Activated T-helper 2 cell treated with anti-CD3 and anti-CD28 coated beads, Interferon-gamma antibody, Interleukin-2, Interleukin-4, amounts not matched to agents 10 μg/mL and 5 μg/mL and 100 μg/mL, durations not matched to agents 14 hours and 24 hours and 36 hours (primary cell): ENCODE measurements at regions not wholly inside any gene's neighbourhood (a gene's known extent, or its start where the extent isn't known, plus 50 kb on each side); places are given as distances from the start of the nearest gene placed in this dataset.
"Not testable (repeated sequence)": the region's sequence is repeated elsewhere in the genome, so short reads cannot be mapped to it uniquely, and the experiment has no call there.

ENCODE experiments used
- DNase-seq: peaks from one replicate; pipeline ENCODE4 v3.0.0; 2021; ENCODE audit warnings: low spot score
- H3K27ac Mint-ChIP-seq: one replicate; pipeline ENCODE4 v1.8.0; 2021; ENCODE audit warnings: mixed read lengths
- H3K27me3 Mint-ChIP-seq: one replicate; pipeline ENCODE4 v1.8.0; 2021; ENCODE audit warnings: low read depth, mixed read lengths
- H3K36me3 Mint-ChIP-seq: one replicate; pipeline ENCODE4 v1.8.0; 2021; ENCODE audit warnings: low read depth, mixed read lengths
- H3K4me1 Mint-ChIP-seq: one replicate; pipeline ENCODE4 v1.8.0; 2021; ENCODE audit warnings: low read depth, mixed read lengths
- H3K4me3 Mint-ChIP-seq: one replicate; pipeline ENCODE4 v1.8.0; 2021; ENCODE audit warnings: low read depth, mild to moderate bottlenecking, moderate library complexity, mixed read lengths
- H3K9me3 Mint-ChIP-seq: one replicate; pipeline ENCODE4 v1.8.0; 2021; ENCODE audit warnings: mixed read lengths
- intact Hi-C: fragments of 100-400 bp; cut with micrococcal nuclease; formaldehyde crosslinking; loops from one replicate; pipeline ENCODE4 v1.15.1; 2023

DNA sequence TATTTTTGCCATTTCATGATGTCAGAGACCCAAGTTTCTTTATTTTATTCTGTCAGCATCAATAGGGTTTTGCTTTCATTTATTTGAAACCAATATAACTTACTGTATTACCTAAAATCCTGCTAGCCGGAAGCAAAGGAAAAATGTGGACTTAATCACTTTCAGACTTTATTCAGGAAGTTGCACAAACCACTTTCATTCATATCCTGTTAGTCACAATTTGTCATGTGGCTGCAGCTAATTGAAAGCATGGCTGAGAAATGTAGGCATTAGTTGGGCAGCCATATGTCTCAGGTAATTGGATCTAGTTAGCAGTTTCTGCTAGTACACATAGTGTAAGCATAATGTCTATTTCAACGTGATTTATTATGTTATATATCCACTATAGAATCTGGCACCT, 462.3 kb upstream of the SGO1 start:
- DNase-seq, result no peak
- H3K36me3 Mint-ChIP-seq, result no peaks in the 10 kb centered on the region
- H3K27me3 Mint-ChIP-seq, result no peaks in the 10 kb centered on the region
- H3K9me3 Mint-ChIP-seq, result peaks cover 14% of the 10 kb centered on the region
- intact Hi-C loops, result no loop called here
- H3K4me3 Mint-ChIP-seq, result no peak overlapping the region
- H3K4me1 Mint-ChIP-seq, result no peaks in the 10 kb centered on the region
- no peak overlapping the region for H3K27ac Mint-ChIP-seq

DNA sequence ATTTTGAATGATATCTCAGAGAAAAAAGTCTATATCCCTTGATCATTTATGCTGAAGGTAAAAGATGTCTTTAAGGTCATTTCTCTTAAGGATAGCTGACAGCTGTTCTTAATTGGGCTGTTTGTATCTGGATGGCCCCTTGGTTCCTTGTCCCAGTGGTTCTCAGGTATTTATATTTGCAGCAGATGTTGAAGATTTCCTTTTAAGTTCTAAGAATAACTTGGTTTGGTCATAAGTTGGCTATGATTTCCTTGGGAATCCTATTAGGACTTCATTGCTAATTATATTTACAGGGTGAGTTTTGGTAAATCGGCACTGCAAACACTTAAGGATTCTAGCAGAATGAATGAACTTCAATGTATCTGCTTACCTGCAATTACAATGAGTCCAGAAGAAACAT, 460.4 kb upstream of the SGO1 start:
- no peaks in the 10 kb centered on the region for H3K4me1 Mint-ChIP-seq
- intact Hi-C loops, result no loop called here
- no peak for DNase-seq
- H3K27ac Mint-ChIP-seq, result no peak overlapping the region
- H3K27me3 Mint-ChIP-seq, result no peaks in the 10 kb centered on the region
- H3K36me3 Mint-ChIP-seq, result no peaks in the 10 kb centered on the region
- no peak overlapping the region for H3K4me3 Mint-ChIP-seq
- H3K9me3 Mint-ChIP-seq, result peaks cover 14% of the 10 kb centered on the region

DNA sequence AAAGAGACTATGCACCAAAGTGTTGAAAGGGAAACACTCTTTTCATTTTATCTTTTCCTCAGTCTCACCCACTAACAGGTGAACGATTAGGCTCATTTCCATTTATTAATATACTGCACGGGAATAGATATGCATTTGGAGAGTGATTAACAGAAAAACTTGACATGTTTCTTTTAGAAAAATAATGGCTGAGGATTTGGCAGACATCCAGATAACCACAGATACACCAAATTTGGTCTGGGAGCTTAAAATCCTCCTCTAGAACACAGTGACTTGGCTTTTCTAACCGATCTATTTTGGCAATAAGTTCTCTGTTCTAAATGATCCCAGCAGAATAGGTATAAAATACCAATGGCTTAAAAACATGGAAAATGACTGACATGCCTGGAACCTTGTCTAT, 459.3 kb upstream of the SGO1 start:
- no peak for DNase-seq
- no peaks in the 10 kb centered on the region for H3K27me3 Mint-ChIP-seq
- no peak overlapping the region for H3K4me3 Mint-ChIP-seq
- H3K4me1 Mint-ChIP-seq, result no peaks in the 10 kb centered on the region
- H3K27ac Mint-ChIP-seq, result no peak overlapping the region
- peaks cover 12% of the 10 kb centered on the region for H3K9me3 Mint-ChIP-seq
- intact Hi-C loops, result no loop called here
- H3K36me3 Mint-ChIP-seq, result no peaks in the 10 kb centered on the region

DNA sequence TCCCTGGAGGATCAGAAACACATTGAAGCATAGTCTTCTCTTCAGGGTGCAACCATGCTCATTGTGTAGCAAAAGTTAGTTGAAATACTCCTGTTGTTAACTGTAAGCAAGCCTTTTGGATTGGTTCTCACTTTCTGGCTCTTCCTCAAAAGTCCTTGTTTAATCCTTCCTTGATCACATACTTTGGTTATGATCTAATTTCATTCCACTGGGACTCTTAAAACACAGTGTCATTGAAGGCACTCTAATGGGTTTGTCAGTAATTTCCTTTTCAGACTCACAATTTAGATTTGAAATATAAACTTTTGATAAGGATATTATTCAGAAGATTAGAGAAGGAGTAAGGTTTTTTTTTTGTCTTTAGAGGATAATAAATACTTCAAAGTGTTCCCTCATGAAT, 451.7 kb upstream of the SGO1 start:
- H3K4me3 Mint-ChIP-seq, result no peak overlapping the region
- no peaks in the 10 kb centered on the region for H3K4me1 Mint-ChIP-seq
- intact Hi-C loops, result no loop called here
- H3K36me3 Mint-ChIP-seq, result no peaks in the 10 kb centered on the region
- H3K27me3 Mint-ChIP-seq, result no peaks in the 10 kb centered on the region
- H3K9me3 Mint-ChIP-seq, result no peaks in the 10 kb centered on the region
- no peak overlapping the region for H3K27ac Mint-ChIP-seq
- no peak for DNase-seq

DNA sequence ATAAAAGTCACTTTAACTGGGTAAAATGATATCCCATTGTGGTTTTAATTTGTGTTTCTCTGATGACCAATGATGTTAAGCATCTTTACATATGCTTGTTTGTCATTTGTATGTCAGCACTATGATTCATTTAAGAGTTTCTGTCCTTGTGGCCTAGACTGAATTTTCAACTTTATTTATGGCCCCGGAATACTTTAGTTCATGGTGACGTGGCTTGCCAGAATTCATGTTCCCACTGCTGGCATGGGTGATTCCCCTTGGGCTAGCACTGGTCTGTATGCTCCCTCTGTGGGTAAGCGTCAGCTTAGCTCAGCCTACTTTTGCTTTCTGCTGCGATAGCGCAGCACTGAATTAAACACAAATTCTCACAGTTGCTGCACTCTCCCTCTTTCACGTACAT, 436.3 kb upstream of the SGO1 start:
- no peak for DNase-seq
- intact Hi-C loops, result no loop called here
- H3K27ac Mint-ChIP-seq, result no peak overlapping the region
- H3K27me3 Mint-ChIP-seq, result no peaks in the 10 kb centered on the region
- no peaks in the 10 kb centered on the region for H3K4me1 Mint-ChIP-seq
- no peaks in the 10 kb centered on the region for H3K36me3 Mint-ChIP-seq
- peaks cover 35% of the 10 kb centered on the region for H3K9me3 Mint-ChIP-seq
- no peak overlapping the region for H3K4me3 Mint-ChIP-seq

DNA sequence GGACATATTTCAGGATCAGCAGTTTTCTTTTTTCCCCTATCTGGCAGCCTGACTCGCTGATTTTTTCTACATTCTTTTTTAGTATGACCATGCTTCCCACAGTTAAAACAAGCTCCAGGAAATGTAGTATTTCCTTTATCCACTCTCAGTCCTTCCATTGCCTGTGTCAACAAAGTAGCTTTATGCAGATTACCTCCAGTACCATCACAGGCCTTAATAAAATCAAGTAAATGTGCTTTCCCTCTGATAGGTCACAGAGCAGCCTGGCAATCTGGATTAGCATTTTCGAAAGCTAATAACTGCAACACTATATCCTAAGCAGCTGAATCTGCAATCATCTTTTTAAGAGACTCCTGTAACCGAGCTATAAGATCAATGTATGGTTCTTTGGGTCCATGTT, 432.6 kb upstream of the SGO1 start:
- H3K27ac Mint-ChIP-seq, H3K4me3 Mint-ChIP-seq, H3K36me3 Mint-ChIP-seq, H3K4me1 Mint-ChIP-seq, intact Hi-C loops, DNase-seq, H3K27me3 Mint-ChIP-seq: not testable (repeated sequence)
- peaks cover 30% of the 10 kb centered on the region for H3K9me3 Mint-ChIP-seq

DNA sequence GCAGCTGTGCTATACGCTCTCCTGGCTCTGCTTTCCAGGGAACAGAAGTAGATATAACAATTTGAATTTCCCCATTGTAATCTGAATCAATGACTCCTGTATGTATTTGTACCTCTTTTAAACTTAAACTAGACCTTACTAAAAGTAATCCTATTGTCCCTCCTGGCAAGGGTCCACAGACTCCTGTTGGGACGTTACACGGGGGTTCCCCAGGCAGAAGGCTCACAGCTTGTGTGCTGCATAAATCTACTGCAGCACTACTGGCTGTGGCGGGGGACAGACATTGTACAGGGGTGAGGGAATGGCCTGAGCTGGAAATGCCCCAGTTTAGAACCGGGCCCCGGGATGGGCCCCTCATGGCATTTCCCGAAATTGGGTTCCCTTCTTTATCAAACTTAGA, 432.2 kb upstream of the SGO1 start:
- H3K36me3 Mint-ChIP-seq, H3K4me1 Mint-ChIP-seq, DNase-seq, H3K27ac Mint-ChIP-seq, intact Hi-C loops, H3K27me3 Mint-ChIP-seq, H3K4me3 Mint-ChIP-seq: not testable (repeated sequence)
- peaks cover 31% of the 10 kb centered on the region for H3K9me3 Mint-ChIP-seq

DNA sequence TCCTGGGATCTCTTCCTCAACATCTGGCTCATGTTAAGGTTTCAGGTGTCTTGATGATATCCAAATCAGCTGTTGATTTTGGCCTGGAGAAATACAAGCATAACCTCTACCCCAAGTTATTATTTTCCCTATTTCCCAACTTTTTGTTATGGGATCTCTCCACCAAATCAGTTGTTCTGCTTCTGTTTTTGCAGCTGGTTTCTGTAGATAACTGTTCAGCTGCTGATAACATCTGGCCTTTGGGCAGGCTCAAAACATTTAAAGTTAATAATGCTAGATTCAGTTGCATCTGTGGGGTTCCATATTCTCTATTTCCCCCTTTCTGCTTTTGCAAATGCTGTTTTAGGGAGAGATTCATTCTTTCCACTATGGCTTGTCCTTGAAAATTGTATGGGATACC, 430.0 kb upstream of the SGO1 start:
- intact Hi-C loops, H3K4me1 Mint-ChIP-seq: not testable (repeated sequence)

DNA sequence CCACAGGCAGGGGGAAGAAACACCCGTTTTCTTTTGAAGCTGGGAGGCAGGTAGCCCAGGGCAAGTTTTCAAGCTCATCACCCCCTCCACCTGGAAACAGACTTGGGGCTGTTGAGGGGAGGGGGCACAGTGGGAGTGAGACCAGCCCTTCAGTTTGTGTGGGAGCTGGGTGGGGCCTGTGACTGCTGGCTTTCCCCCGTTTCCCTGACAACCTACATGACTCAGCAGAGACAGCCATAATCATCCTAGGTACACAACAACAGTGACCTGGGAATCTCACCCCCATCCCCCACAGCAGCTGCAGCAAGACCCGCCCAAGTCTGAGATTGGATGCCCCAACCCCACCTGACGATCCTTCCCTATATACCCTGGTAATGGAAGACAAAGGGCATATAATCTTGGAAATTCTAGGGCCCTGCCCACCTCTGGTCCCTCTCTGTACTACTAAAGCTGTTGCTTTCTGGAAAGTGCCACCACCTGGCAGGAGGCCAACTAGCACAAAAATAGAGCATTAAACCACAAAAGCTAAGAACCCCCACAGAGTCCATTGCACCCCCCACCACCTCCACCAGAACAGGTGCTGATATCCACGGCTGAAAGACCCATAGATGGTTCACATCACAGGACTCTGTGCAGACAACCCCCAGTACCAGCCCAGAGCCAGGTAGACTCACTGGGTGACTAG, 422.2 kb upstream of the SGO1 start:
- no peaks in the 10 kb centered on the region for H3K27me3 Mint-ChIP-seq
- intact Hi-C loops, result no loop called here

More for the DNA sequence above, 430.0 kb upstream of the SGO1 start:
- H3K27me3 Mint-ChIP-seq, H3K4me3 Mint-ChIP-seq, DNase-seq, H3K36me3 Mint-ChIP-seq, H3K27ac Mint-ChIP-seq: not testable (repeated sequence)
- peaks cover 50% of the 10 kb centered on the region for H3K9me3 Mint-ChIP-seq

DNA sequence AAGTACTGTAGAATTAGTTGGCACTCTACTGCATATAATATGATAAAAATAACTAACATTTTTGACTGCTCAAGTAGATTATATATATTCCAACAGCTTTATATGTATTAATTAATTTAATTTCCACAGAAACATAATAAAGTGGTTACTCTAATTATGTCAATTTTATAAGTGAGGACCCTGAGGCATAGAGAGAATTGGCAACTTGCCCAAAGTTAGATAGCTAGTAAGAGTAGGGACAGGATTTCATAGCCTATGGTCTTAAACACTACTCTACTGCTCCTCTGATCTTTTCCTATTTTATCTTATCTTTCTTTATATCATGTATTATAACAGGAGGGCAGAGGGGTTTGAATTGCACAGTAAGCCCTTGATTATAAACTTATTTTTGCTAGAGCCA, 418.7 kb upstream of the SGO1 start:
- no peak overlapping the region for H3K27ac Mint-ChIP-seq
- H3K36me3 Mint-ChIP-seq, result no peaks in the 10 kb centered on the region
- DNase-seq, result no peak
- no peaks in the 10 kb centered on the region for H3K4me1 Mint-ChIP-seq
- no peak overlapping the region for H3K4me3 Mint-ChIP-seq
- intact Hi-C loops, result no loop called here
- H3K27me3 Mint-ChIP-seq, result no peaks in the 10 kb centered on the region
- peaks cover 52% of the 10 kb centered on the region for H3K9me3 Mint-ChIP-seq

More for the DNA sequence above, 422.2 kb upstream of the SGO1 start:
- Mint-ChIP-seq H3K4me1 (no peaks in the 10 kb centered on the region), H3K4me3 (no peak overlapping the region), H3K9me3 (peaks cover 73% of the 10 kb centered on the region), H3K27ac (no peak overlapping the region), H3K36me3 (no peaks in the 10 kb centered on the region)
- DNase-seq, result no peak

DNA sequence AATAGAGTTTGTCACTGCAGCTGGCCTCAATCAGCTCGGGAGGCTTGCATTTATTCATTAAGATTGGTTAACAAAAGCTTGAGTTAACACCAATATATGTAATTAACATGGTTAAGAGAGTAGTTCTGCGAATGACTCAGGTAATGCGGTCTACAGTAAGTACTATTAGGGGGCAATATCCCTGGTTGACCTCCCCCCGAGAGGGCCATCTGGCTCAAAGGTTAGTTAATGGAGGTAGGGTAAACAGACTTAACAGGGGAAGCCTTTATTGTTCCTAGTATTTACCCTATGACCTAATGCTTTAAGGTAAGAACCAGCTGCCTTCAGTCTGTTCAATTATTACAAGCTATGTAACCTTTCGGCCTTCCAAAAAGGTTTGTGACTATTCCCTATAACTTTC, 403.3 kb upstream of the SGO1 start:
- DNase-seq, result no peak
- Mint-ChIP-seq H3K4me3 (no peak overlapping the region), H3K9me3 (peaks cover 13% of the 10 kb centered on the region), H3K4me1 (no peaks in the 10 kb centered on the region), H3K36me3 (no peaks in the 10 kb centered on the region), H3K27me3 (no peaks in the 10 kb centered on the region), H3K27ac (no peak overlapping the region)
- intact Hi-C loops, result no loop called here

DNA sequence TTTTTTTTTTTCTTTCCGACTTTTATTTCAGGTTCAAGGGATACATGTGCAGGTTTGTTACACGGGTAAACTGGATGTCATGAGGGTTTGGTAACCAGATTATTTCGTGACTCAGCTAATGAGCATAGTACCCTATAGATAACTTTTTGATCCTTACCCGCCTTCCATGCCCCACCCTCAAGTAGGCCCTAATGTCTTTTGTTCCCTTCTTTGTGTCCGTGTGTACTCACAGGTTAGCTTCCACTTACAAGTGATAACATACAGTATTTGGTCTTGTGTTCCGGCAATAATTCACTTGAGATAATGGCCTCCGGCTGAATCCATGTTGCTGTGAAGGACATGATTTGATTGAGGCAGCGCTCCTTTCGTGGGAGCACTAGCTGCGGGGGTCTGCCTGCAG, 402.8 kb upstream of the SGO1 start:
- intact Hi-C loops, result no loop called here
- Mint-ChIP-seq H3K27ac (no peak overlapping the region), H3K27me3 (no peaks in the 10 kb centered on the region), H3K9me3 (peaks cover 13% of the 10 kb centered on the region), H3K36me3 (no peaks in the 10 kb centered on the region), H3K4me1 (no peaks in the 10 kb centered on the region), H3K4me3 (no peak overlapping the region)
- DNase-seq, result no peak

DNA sequence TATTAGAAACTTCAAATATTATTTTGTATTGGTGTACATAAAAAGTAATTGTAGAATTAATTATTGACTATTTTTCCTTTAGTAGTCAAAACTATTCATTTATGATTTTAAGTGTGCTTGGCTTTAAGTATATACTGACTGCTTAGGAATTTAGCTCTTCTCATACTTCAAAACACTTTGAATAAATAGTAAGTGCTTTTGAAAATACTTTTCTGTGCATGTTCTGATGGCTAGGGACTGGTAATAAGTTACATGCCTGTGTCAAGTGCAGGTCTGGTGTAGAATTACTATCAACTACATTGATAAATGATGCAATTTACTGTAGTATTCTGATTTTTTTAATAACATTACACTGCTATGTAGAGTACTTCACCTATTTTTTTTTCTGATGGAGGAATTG, 397.6 kb upstream of the SGO1 start:
- DNase-seq, result no peak
- Mint-ChIP-seq H3K9me3 (no peaks in the 10 kb centered on the region), H3K4me1 (no peaks in the 10 kb centered on the region), H3K27ac (no peak overlapping the region), H3K36me3 (no peaks in the 10 kb centered on the region), H3K4me3 (no peak overlapping the region), H3K27me3 (no peaks in the 10 kb centered on the region)
- intact Hi-C loops, result no loop called here

DNA sequence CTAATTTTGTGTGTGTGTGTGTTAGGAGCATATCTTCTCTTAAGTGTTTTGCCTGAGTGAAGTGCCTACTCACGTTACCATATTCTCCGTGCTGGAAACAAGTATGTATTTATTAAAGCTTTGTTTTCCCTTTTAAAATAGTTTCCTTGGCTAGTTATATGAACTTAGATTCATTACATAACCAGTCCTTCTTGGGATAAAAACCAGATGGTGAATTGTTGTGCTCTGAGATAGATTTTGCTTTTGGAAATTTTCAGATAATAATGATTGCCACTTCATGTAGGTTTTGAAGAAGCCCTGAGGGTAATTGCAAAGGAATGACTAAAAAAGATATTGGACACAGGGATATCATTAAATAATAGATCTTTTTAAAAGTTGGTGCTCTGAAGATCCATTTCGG, 390.2 kb upstream of the SGO1 start:
- DNase-seq, result no peak
- Mint-ChIP-seq H3K27ac (no peak overlapping the region), H3K27me3 (no peaks in the 10 kb centered on the region), H3K4me1 (no peaks in the 10 kb centered on the region), H3K4me3 (no peak overlapping the region), H3K9me3 (no peaks in the 10 kb centered on the region), H3K36me3 (no peaks in the 10 kb centered on the region)
- intact Hi-C loops, result no loop called here
